ENCODE measurements at regions not wholly inside any gene's neighbourhood (a gene's known extent, or its start where the extent isn't known, plus 50 kb on each side); places are given as distances from the start of the nearest gene placed in this dataset.

DNA sequence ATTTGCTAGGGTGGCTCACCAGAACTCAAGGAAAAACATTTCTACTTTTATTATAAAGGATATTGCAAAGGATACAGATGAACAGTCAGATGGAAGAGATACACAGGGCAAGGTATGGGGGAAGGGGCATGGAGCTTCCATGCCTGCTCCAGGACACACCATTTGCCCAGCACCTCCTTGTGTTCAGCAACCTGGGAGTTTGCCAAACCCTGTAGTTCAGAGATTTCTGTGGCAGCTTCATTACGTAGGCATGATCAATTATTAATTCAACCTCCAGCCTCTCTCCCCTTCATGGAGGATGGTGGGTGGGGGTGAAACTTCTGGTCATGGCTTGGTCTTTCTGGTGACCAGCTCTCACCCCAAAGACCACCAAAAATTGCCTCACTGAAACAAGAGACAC lies 353.9 kb upstream of the THBS1 start:
- Histone ChIP-seq H3F3A (ENCODE audit: insufficient read depth, low read length) (no peaks in the 10 kb centered on the region), H3K9ac (ENCODE audit: low read length) (no peak overlapping the region), H3K4me1 (ENCODE audit: low read length) (no peaks in the 10 kb centered on the region), H3K79me2 (ENCODE audit: low read length) (no peaks in the 10 kb centered on the region), H4K20me1 (ENCODE audit: insufficient read depth, low read length) (no peaks in the 10 kb centered on the region), H3K36me3 (replicated peaks; ENCODE audit: insufficient read depth, low read length) (no peaks in the 10 kb centered on the region), H2AFZ (ENCODE audit: low read length) (no peak overlapping the region), H3K9me2 (replicated peaks; ENCODE audit: insufficient read depth, low read length) (no peaks in the 10 kb centered on the region), H3K9me3 (replicated peaks; ENCODE audit: insufficient read depth, low read length) (no peaks in the 10 kb centered on the region), H3K4me2 (ENCODE audit: low read depth, low read length) (no peak overlapping the region), H3K27me3 (replicated peaks; ENCODE audit: insufficient read depth, low read length) (no peaks in the 10 kb centered on the region), H3K4me3 (ENCODE audit: low read length) (no peak overlapping the region), H3K27ac (ENCODE audit: low read length) (no peak overlapping the region)
- DNase-seq: no peak
- TF ChIP-seq EZH2phosphoT487 (IDR thresholded peaks at IDR 0.05; ENCODE audit: low read length) (no peak), EZH2 (optimal IDR thresholded peaks at IDR 0.05; ENCODE audit: low read depth, low read length) (no peak)
- TF ChIP-seq, protein P1, sequence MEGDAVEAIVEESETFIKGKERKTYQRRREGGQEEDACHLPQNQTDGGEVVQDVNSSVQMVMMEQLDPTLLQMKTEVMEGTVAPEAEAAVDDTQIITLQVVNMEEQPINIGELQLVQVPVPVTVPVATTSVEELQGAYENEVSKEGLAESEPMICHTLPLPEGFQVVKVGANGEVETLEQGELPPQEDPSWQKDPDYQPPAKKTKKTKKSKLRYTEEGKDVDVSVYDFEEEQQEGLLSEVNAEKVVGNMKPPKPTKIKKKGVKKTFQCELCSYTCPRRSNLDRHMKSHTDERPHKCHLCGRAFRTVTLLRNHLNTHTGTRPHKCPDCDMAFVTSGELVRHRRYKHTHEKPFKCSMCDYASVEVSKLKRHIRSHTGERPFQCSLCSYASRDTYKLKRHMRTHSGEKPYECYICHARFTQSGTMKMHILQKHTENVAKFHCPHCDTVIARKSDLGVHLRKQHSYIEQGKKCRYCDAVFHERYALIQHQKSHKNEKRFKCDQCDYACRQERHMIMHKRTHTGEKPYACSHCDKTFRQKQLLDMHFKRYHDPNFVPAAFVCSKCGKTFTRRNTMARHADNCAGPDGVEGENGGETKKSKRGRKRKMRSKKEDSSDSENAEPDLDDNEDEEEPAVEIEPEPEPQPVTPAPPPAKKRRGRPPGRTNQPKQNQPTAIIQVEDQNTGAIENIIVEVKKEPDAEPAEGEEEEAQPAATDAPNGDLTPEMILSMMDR (IDR thresholded peaks at IDR 0.05; ENCODE audit: low read length): no peak

DNA sequence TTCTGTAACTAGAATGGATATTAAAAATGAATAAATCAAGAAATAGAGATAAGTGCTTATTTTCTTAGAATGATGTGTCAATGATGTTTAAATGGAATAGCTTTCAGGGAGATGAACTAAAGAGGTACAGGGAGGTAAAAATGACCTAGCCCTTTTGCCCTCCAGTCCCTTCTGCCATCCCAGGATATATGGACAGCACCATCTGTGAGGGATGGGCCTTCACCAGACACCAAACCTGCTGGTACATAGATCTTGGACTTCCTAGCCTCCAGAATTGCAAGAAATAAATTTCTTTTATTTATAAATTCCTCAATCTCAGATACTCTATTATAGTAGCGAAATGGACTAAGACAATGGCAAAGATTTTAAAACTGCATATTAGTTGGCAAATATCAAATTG lies 352.0 kb upstream of the THBS1 start:
- TF ChIP-seq EZH2 (optimal IDR thresholded peaks at IDR 0.05; ENCODE audit: low read depth, low read length) (no peak), EZH2phosphoT487 (IDR thresholded peaks at IDR 0.05; ENCODE audit: low read length) (no peak)
- TF ChIP-seq, protein P1 (IDR thresholded peaks at IDR 0.05; ENCODE audit: low read length): no peak
- no peaks in the 10 kb centered on the region for H3K9me3 ChIP-seq (replicated peaks; ENCODE audit: insufficient read depth, low read length)
- H3K4me3 ChIP-seq (ENCODE audit: low read length): no peak overlapping the region
- no peak overlapping the region for H3K9ac ChIP-seq (ENCODE audit: low read length)
- no peak for DNase-seq
- H3K36me3 ChIP-seq (replicated peaks; ENCODE audit: insufficient read depth, low read length): no peaks in the 10 kb centered on the region
- H3K4me2 ChIP-seq (ENCODE audit: low read depth, low read length): no peak overlapping the region
- H3K9me2 ChIP-seq (replicated peaks; ENCODE audit: insufficient read depth, low read length): no peaks in the 10 kb centered on the region
- H3K4me1 ChIP-seq (ENCODE audit: low read length): no peaks in the 10 kb centered on the region
- H3K27me3 ChIP-seq (replicated peaks; ENCODE audit: insufficient read depth, low read length): no peaks in the 10 kb centered on the region
- H3K27ac ChIP-seq (ENCODE audit: low read length): no peak overlapping the region
- H3K79me2 ChIP-seq (ENCODE audit: low read length): no peaks in the 10 kb centered on the region
- H4K20me1 ChIP-seq (ENCODE audit: insufficient read depth, low read length): no peaks in the 10 kb centered on the region
- no peak overlapping the region for H2AFZ ChIP-seq (ENCODE audit: low read length)
- no peaks in the 10 kb centered on the region for H3F3A ChIP-seq (ENCODE audit: insufficient read depth, low read length)

GRCh38 chr15:39230205-39230907 lies 350.5 kb upstream of the THBS1 start:
- no peak overlapping the region for H2AFZ ChIP-seq (ENCODE audit: low read length)
- H3F3A ChIP-seq (ENCODE audit: insufficient read depth, low read length): no peaks in the 10 kb centered on the region
- no peak overlapping the region for H3K9ac ChIP-seq (ENCODE audit: low read length)
- H3K4me1 ChIP-seq (ENCODE audit: low read length): no peaks in the 10 kb centered on the region
- no peaks in the 10 kb centered on the region for H3K9me3 ChIP-seq (replicated peaks; ENCODE audit: insufficient read depth, low read length)
- no peaks in the 10 kb centered on the region for H3K27me3 ChIP-seq (replicated peaks; ENCODE audit: insufficient read depth, low read length)
- H3K27ac ChIP-seq (ENCODE audit: low read length): no peak overlapping the region
- no peaks in the 10 kb centered on the region for H3K9me2 ChIP-seq (replicated peaks; ENCODE audit: insufficient read depth, low read length)
- no peak for DNase-seq
- no peak overlapping the region for H3K4me3 ChIP-seq (ENCODE audit: low read length)
- H4K20me1 ChIP-seq (ENCODE audit: insufficient read depth, low read length): no peaks in the 10 kb centered on the region
- no peaks in the 10 kb centered on the region for H3K36me3 ChIP-seq (replicated peaks; ENCODE audit: insufficient read depth, low read length)
- no peaks in the 10 kb centered on the region for H3K79me2 ChIP-seq (ENCODE audit: low read length)
- TF ChIP-seq EZH2phosphoT487 (IDR thresholded peaks at IDR 0.05; ENCODE audit: low read length) (no peak), EZH2 (optimal IDR thresholded peaks at IDR 0.05; ENCODE audit: low read depth, low read length) (no peak)
- TF ChIP-seq, protein P1 (IDR thresholded peaks at IDR 0.05; ENCODE audit: low read length): no peak
- no peak overlapping the region for H3K4me2 ChIP-seq (ENCODE audit: low read depth, low read length)

All from MM.1S (cell line).